Right renal pelvis (tissue), 4 donors: ENCODE measurements at regions not wholly inside any gene's neighbourhood (a gene's known extent, or its start where the extent isn't known, plus 50 kb on each side); places are given as distances from the start of the nearest gene placed in this dataset.
"Not testable (repeated sequence)": the region's sequence is repeated elsewhere in the genome, so short reads cannot be mapped to it uniquely, and the experiment has no call there.

Source experiments
- DNase-seq, 4 donors: peaks; one replicate each; pipeline ENCODE4 v3.0.0-alpha.2; 2013; ENCODE audit warnings: low read depth in 4 of 4, low spot score in 3 of 4, missing footprints in 1 of 4

DNA sequence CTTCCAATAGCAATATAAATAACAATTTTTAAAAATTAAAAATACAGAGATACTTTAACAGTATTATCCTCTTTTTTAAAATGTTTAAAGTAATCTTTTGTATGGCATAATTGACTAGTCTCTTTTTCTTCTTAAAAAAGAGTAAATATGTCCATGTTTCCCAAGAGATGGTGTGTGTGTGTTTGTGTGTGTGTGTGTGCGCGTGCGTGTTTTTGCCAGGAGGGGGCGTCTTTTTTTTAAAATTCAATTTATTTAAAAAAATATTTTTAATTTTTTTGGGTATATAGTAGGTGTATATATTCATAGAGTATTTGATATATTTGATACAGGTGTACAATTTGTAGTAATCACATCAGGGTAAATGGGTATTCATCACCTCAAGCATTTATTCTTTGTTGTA is 1073.7 kb downstream of the PCDH7 start:
- no peak for DNase-seq

DNA sequence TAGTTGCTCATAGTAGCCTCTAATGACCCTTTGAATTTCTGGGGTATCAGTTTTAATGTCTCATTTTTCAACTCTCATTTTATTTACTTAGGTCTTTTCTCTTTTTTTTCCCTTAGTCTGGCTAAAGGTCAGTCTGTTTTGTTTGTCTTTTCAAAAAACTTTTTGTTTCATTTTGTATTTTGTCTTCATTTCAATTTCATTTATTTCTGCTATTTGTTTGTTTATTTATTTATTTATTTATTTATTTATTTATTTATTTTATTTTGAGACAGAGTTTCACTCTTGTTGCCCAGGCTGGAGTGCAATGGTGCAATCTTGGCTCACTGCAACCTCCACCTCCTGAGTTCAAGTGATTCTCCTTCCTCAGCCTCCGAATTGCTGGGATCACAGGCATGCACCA is 1076.9 kb downstream of the PCDH7 start:
- not testable (repeated sequence) for DNase-seq

GRCh38 chr4:31803526-31804195 is 1083.5 kb downstream of the PCDH7 start:
- no peak for DNase-seq

DNA sequence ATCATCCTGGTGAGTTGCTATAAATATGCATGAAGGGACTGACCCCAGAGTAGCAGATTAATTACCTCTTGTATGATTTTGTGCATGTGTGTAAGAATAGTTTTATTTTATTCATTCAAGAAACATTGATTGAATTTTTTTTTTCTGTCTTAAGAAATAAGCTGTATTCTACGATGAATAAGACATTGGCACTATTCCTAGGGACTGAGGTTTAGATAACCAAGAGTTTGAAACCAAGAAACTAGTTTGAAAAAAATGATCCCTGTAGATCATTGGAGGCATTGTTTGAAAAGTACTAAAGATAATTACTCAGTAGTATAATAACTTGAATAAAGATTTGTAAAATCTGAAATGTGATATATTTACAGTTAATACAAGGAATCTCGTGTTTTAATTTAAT is 1086.9 kb downstream of the PCDH7 start:
- no peak for DNase-seq

DNA sequence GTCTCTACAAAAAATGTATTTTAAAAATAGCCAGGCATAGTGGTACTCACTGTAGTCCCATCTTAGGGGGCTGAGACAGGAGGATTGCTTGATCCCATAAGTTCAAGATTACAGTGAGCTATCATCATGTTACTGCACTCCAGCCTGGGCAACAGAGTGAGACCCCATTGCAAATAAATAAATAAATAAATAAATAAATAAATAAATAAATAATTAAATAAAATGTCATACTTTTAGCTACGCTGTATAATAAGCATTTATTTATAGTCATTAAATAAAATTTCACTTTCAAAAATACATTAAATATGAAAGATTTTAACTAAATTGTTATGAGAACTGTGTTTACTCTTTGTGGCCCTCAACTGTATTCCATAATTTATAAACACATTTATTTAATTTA is 1124.2 kb downstream of the PCDH7 start:
- DNase-seq = no peak

- no peak for DNase-seq
These were observed 1131.8 kb downstream of the PCDH7 start for GRCh38 chr4:31851946-31852345.

- no peak for DNase-seq
These were observed 1157.3 kb downstream of the PCDH7 start for GRCh38 chr4:31877429-31877828.

GRCh38 chr4:31880837-31881236 is 1160.7 kb downstream of the PCDH7 start:
- DNase-seq = not testable (repeated sequence)

GRCh38 chr4:31896349-31896748 is 1176.2 kb downstream of the PCDH7 start:
- DNase-seq = no peak

- DNase-seq = no peak
These were observed 1185.2 kb downstream of the PCDH7 start for GRCh38 chr4:31905363-31905762.

- no peak for DNase-seq
These were observed 1188.1 kb downstream of the PCDH7 start for GRCh38 chr4:31908261-31908660.

GRCh38 chr4:31917334-31917733 is 1197.2 kb downstream of the PCDH7 start:
- DNase-seq = no peak

GRCh38 chr4:31918891-31919290 is 1198.7 kb downstream of the PCDH7 start:
- DNase-seq = no peak

DNA sequence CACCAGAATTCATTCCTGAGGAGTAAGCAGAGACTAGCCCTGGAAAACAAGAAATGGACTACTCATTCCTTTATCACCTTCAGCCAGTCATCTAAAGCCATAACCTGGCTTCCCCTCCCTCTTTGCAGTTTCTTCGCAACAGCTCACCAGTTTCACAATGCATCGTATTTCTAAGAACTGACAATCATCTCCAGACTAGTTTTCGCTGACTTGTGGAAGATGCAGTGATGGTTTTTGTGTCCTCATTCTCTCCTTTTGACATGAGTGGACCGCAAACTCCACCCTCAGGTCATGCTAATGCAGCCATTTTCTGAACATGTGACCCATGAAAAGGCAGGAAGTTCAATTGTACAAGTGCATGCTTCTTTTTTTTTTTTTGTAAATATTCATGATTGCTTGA is 1203.5 kb downstream of the PCDH7 start:
- DNase-seq = no peak

DNA sequence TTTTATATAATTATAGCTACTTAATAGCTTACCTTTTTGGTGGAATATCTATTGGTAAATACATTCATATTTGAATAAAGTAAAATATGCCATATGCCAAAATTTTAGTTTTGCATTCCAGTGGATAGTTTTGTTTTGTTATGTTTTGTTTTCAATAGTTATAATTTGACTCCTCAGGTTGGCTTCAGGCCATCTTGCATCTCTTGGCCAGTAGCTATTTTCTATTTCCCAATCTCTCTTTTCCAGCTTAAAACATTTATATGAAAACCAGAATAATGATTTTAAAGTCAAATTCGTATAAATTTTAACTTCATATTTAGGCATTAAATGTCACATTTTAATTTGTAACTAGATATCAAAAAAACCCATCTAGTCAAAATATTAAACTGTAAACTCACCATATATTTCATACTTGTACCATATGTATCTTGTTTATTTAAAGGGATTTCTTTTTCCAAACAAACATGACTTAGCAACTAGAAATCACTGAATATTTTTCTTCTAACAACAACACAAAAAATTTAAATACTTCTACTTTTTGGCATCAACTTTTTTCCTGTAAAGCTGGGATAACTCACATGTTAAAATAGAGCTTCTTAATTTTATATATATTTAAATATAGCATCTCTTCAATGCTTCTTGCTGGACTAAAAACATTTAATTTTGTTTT is 1209.6 kb downstream of the PCDH7 start:
- no peak for DNase-seq

GRCh38 chr4:31946456-31946855 is 1226.3 kb downstream of the PCDH7 start:
- DNase-seq = no peak

DNA sequence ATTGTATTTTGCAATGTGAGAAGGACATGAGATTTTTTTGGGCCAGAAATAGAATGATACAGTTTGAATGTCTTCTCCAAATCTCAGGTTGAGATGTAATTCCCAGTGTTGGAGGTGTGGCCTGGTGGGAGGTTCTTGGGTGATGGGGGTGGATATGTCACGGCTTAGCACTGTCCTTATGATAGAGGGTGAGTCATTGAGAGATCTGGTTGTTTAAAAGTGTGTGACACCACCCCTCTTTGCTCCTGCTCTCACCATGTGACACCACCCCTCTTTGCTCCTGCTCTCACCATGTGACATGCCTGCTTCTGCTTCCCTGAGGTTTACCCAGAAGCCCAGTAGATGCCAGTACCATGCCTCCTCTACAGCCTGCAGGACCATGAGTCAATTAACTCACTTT is 1226.9 kb downstream of the PCDH7 start:
- DNase-seq = no peak

DNA sequence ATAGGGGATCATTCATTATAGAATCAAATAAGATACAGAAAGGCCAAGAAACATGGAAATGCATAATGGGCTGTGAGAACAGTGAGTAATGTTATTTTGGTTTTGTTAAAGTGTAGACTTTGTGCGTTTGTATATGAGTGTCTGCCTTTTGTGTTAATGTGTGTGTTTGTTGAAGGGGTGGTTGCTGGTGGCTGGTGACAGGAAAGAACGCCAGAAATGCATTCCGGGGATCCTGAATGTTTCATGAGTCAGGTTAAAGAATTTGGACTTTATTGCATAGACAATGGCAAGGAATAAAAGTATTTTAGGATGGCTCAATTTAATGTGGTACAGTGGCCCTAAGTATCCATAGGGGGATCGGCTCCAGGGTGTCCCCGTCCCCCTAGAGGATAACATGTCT is 1228.9 kb downstream of the PCDH7 start:
- DNase-seq = no peak

DNA sequence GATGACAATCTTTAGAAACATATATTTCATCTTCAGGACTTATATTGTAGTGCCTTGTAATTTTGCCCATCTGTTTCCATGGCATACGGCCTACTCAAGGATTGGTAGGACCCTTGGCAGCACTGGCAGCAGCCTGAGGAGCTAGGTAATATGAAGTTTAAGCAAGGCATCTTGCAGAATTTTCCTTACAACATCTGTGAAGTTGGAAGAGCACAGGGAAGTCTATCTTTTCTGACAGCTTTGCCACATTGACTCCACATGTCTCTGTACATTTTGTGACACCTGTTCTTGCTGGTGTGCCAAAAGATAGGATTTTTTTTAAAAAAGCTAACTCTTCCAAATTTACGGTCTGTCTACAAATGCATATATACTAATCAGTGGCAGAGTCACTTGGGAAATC is 1235.2 kb downstream of the PCDH7 start:
- DNase-seq = no peak

DNA sequence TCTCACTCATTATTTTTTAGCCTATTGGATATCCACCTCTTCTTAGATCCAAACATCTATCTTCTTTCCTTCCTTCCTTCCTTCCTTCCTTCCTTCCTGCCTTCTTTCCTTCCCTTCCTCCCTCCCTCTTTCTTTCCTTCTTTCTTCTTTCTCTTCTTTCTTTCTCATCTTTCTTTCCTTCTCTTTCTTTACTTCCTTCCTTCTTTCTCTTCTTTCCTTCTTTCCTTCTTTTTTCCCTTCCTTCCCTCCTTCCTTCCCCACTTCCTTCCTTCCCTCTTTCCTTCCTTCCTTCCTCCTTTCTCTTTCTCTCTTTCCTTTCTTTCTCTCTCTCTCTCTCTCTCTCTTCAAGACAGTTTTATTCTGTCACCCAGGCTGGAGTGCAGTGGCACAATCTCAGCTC is 1239.8 kb downstream of the PCDH7 start:
- no peak for DNase-seq

DNA sequence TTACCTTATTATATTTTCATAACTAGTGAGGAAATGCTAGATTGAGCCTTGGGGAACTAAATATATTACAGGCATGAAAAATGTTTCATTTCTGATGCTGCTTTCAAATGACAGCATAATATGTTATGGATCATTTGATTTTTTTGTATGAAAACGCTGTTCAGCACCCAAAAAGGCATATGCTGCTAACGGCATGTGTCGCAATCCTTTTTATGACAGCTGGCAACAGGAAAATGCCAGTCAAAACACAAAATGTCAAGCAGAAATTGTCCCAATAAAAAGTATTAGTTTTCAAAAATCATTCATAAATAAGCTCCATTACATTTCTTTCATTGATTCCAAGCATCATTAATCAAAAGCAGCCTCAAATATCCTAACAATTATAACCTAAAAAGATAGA is 1244.5 kb downstream of the PCDH7 start:
- DNase-seq = no peak

DNA sequence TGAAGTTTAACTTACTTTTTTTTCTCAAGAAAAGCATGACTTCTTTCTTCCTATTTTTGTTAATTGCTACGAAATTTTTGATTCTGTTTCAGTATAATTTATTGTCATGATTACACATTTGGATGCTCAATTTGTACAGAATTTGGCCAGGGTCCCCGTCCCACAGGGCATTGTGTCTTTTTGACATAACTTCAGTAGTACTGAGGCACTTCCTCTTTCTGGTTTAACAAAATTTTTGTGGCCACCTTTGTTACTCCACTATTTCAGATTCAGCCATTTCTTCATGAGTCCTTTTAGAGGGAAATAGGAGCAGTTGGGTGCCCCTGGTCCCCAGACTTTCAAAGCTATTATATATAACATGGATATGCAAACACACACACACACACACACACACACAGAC is 1248.7 kb downstream of the PCDH7 start:
- no peak for DNase-seq
